ENCODE measurements at regions not wholly inside any gene's neighbourhood (a gene's known extent, or its start where the extent isn't known, plus 50 kb on each side); places are given as distances from the start of the nearest gene placed in this dataset.

GRCh38 chr10:130495116-130495862 is 359.1 kb downstream of the GLRX3 start:
- Mint-ChIP-seq H3K36me3 (ENCODE audit: low read depth) (peaks cover 64% of the 10 kb centered on the region), H3K27me3 (ENCODE audit: insufficient read depth, low read depth, poor library complexity) (no peaks in the 10 kb centered on the region), H3K4me3 (no peak overlapping the region), H3K27ac (no peak overlapping the region), H3K9me3 (peaks cover 100% of the 10 kb centered on the region), H3K4me1 (no peaks in the 10 kb centered on the region)
- Histone ChIP-seq H3K36me3 (ENCODE audit: insufficient read depth) (no peaks in the 10 kb centered on the region), H3K79me2 (replicated peaks; ENCODE audit: insufficient read depth) (no peaks in the 10 kb centered on the region), H3K9me2 (ENCODE audit: insufficient read depth) (no peaks in the 10 kb centered on the region), H3K27ac (ENCODE audit: low read depth) (no peak overlapping the region), H2AFZ (no peak overlapping the region), H3K4me2 (no peak overlapping the region), H4K20me1 (replicated peaks; ENCODE audit: insufficient read depth) (no peaks in the 10 kb centered on the region), H3K4me1 (ENCODE audit: insufficient read depth) (no peaks in the 10 kb centered on the region), H3K4me3 (no peak overlapping the region), H3K27me3 (ENCODE audit: insufficient read depth) (no peaks in the 10 kb centered on the region), H3F3A (replicated peaks; ENCODE audit: low read depth) (no peaks in the 10 kb centered on the region)
- DNase-seq (ENCODE audit: low spot score): no peak
- TF ChIP-seq POLR2AphosphoS5 (IDR thresholded peaks at IDR 0.05; ENCODE audit: low read depth): no peak
- no peak for ATAC-seq

DNA sequence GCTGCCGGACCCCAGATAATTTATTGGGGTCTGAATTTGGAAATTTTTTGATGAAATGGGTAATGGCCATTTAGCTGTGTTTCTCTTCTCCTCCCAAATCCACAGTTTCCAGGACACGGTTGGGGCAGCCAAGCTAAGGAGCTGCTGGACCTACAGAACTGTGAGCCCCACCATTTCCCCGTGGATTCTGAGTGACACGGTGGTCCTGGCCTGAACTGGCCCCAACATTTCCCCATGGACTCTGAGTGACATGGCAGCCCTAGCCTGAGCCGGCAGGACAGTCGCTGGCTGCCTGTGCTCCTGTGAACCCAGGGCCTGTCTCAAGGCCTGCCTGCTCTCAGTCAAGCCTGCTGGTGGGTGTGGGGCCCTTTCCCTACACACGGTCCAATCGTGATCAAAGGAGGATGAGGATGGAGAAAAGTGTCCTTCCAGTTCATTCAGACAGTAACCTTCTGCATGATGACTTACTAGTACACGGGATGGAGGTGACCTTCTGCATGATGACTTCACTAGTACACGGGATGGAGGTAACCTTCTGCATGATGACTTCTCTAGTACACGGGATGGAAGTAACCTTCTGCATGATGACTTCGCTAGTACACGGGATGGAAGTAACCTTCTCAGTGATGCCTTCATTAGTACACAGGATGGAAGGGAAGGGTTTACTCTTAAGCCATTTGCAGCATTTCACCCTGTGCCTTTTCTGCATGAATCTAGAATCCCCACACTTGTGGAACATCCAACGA is 359.9 kb downstream of the GLRX3 start:
- peaks cover 2% of the 10 kb centered on the region for H3K27me3 Mint-ChIP-seq (ENCODE audit: insufficient read depth, low read depth, poor library complexity)
- H3K9me3 Mint-ChIP-seq: peaks cover 100% of the 10 kb centered on the region
- Histone ChIP-seq H3K4me3 (no peak overlapping the region), H2AFZ (no peak overlapping the region), H3K79me2 (replicated peaks; ENCODE audit: insufficient read depth) (no peaks in the 10 kb centered on the region), H3K36me3 (ENCODE audit: insufficient read depth) (no peaks in the 10 kb centered on the region), H3F3A (replicated peaks; ENCODE audit: low read depth) (no peaks in the 10 kb centered on the region), H3K4me1 (ENCODE audit: insufficient read depth) (no peaks in the 10 kb centered on the region), H3K27me3 (ENCODE audit: insufficient read depth) (no peaks in the 10 kb centered on the region), H3K27ac (ENCODE audit: low read depth) (no peak overlapping the region), H3K4me2 (no peak overlapping the region), H3K9me2 (ENCODE audit: insufficient read depth) (no peaks in the 10 kb centered on the region), H4K20me1 (replicated peaks; ENCODE audit: insufficient read depth) (no peaks in the 10 kb centered on the region)
- peaks cover 61% of the 10 kb centered on the region for H3K36me3 Mint-ChIP-seq (ENCODE audit: low read depth)
- no peaks in the 10 kb centered on the region for H3K4me1 Mint-ChIP-seq
- no peak overlapping the region for H3K4me3 Mint-ChIP-seq
- H3K27ac Mint-ChIP-seq: no peak overlapping the region
- DNase-seq (ENCODE audit: low spot score): no peak
- no peak for ATAC-seq
- TF ChIP-seq EZH2 (IDR thresholded peaks at IDR 0.05; ENCODE audit: low read depth, unreplicated experiment) (no peak), NANOG (IDR thresholded peaks at IDR 0.05; ENCODE audit: borderline replicate concordance) (no peak), CREB1 (CRISPR knock-in tag; IDR thresholded peaks at IDR 0.05; ENCODE audit: low read depth) (no peak), POLR2AphosphoS5 (IDR thresholded peaks at IDR 0.05; ENCODE audit: low read depth) (no peak), EZH2phosphoT487 (IDR thresholded peaks at IDR 0.05; ENCODE audit: unreplicated experiment) (no peak), JUNB (IDR thresholded peaks at IDR 0.05; ENCODE audit: unreplicated experiment) (no peak), ETS1 (IDR thresholded peaks at IDR 0.05) (no peak), ZNF114 (CRISPR knock-in tag; IDR thresholded peaks at IDR 0.05) (no peak)
- TF ChIP-seq, protein P1, sequence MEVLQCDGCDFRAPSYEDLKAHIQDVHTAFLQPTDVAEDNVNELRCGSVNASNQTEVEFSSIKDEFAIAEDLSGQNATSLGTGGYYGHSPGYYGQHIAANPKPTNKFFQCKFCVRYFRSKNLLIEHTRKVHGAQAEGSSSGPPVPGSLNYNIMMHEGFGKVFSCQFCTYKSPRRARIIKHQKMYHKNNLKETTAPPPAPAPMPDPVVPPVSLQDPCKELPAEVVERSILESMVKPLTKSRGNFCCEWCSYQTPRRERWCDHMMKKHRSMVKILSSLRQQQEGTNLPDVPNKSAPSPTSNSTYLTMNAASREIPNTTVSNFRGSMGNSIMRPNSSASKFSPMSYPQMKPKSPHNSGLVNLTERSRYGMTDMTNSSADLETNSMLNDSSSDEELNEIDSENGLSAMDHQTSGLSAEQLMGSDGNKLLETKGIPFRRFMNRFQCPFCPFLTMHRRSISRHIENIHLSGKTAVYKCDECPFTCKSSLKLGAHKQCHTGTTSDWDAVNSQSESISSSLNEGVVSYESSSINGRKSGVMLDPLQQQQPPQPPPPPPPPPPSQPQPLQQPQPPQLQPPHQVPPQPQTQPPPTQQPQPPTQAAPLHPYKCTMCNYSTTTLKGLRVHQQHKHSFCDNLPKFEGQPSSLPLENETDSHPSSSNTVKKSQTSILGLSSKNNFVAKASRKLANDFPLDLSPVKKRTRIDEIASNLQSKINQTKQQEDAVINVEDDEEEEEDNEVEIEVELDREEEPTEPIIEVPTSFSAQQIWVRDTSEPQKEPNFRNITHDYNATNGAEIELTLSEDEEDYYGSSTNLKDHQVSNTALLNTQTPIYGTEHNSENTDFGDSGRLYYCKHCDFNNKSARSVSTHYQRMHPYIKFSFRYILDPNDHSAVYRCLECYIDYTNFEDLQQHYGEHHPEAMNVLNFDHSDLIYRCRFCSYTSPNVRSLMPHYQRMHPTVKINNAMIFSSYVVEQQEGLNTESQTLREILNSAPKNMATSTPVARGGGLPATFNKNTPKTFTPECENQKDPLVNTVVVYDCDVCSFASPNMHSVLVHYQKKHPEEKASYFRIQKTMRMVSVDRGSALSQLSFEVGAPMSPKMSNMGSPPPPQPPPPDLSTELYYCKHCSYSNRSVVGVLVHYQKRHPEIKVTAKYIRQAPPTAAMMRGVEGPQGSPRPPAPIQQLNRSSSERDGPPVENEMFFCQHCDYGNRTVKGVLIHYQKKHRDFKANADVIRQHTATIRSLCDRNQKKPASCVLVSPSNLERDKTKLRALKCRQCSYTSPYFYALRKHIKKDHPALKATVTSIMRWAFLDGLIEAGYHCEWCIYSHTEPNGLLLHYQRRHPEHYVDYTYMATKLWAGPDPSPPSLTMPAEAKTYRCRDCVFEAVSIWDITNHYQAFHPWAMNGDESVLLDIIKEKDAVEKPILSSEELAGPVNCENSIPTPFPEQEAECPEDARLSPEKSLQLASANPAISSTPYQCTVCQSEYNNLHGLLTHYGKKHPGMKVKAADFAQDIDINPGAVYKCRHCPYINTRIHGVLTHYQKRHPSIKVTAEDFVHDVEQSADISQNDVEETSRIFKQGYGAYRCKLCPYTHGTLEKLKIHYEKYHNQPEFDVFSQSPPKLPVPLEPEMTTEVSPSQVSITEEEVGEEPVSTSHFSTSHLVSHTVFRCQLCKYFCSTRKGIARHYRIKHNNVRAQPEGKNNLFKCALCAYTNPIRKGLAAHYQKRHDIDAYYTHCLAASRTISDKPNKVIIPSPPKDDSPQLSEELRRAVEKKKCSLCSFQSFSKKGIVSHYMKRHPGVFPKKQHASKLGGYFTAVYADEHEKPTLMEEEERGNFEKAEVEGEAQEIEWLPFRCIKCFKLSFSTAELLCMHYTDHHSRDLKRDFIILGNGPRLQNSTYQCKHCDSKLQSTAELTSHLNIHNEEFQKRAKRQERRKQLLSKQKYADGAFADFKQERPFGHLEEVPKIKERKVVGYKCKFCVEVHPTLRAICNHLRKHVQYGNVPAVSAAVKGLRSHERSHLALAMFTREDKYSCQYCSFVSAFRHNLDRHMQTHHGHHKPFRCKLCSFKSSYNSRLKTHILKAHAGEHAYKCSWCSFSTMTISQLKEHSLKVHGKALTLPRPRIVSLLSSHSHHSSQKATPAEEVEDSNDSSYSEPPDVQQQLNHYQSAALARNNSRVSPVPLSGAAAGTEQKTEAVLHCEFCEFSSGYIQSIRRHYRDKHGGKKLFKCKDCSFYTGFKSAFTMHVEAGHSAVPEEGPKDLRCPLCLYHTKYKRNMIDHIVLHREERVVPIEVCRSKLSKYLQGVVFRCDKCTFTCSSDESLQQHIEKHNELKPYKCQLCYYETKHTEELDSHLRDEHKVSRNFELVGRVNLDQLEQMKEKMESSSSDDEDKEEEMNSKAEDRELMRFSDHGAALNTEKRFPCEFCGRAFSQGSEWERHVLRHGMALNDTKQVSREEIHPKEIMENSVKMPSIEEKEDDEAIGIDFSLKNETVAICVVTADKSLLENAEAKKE (CRISPR knock-in tag; IDR thresholded peaks at IDR 0.05): no peak
- TF ChIP-seq, protein P2, sequence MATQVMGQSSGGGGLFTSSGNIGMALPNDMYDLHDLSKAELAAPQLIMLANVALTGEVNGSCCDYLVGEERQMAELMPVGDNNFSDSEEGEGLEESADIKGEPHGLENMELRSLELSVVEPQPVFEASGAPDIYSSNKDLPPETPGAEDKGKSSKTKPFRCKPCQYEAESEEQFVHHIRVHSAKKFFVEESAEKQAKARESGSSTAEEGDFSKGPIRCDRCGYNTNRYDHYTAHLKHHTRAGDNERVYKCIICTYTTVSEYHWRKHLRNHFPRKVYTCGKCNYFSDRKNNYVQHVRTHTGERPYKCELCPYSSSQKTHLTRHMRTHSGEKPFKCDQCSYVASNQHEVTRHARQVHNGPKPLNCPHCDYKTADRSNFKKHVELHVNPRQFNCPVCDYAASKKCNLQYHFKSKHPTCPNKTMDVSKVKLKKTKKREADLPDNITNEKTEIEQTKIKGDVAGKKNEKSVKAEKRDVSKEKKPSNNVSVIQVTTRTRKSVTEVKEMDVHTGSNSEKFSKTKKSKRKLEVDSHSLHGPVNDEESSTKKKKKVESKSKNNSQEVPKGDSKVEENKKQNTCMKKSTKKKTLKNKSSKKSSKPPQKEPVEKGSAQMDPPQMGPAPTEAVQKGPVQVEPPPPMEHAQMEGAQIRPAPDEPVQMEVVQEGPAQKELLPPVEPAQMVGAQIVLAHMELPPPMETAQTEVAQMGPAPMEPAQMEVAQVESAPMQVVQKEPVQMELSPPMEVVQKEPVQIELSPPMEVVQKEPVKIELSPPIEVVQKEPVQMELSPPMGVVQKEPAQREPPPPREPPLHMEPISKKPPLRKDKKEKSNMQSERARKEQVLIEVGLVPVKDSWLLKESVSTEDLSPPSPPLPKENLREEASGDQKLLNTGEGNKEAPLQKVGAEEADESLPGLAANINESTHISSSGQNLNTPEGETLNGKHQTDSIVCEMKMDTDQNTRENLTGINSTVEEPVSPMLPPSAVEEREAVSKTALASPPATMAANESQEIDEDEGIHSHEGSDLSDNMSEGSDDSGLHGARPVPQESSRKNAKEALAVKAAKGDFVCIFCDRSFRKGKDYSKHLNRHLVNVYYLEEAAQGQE (IDR thresholded peaks at IDR 0.05; ENCODE audit: unreplicated experiment): no peak

All from GM23338 (cell line).